ENCODE measurements at regions not wholly inside any gene's neighbourhood (a gene's known extent, or its start where the extent isn't known, plus 50 kb on each side); places are given as distances from the start of the nearest gene placed in this dataset.

GRCh38 chr4:166172619-166173018 is 299.6 kb downstream of the TLL1 start:
- BruUV-seq (replicated peaks) = no TSS peak
- CTCF ChIA-PET = no interaction called here
- intact Hi-C loops (cut with micrococcal nuclease; ENCODE audit: unreplicated experiment) = no loop called here
- H3K27ac Mint-ChIP-seq (ENCODE audit: unreplicated experiment) = no peak overlapping the region
- no peaks in the 10 kb centered on the region for H3K36me3 Mint-ChIP-seq (ENCODE audit: insufficient read depth, unreplicated experiment)
- no peak overlapping the region for H3K4me3 Mint-ChIP-seq (ENCODE audit: low read depth, unreplicated experiment)
- no peaks in the 10 kb centered on the region for H3K9me3 Mint-ChIP-seq (ENCODE audit: low read depth, unreplicated experiment)
- H3K27me3 Mint-ChIP-seq (ENCODE audit: unreplicated experiment) = no peaks in the 10 kb centered on the region
- peaks cover 5% of the 10 kb centered on the region for H3K4me1 Mint-ChIP-seq (ENCODE audit: low read depth, unreplicated experiment)
- no peak for DNase-seq
- TF ChIP-seq, protein P1, sequence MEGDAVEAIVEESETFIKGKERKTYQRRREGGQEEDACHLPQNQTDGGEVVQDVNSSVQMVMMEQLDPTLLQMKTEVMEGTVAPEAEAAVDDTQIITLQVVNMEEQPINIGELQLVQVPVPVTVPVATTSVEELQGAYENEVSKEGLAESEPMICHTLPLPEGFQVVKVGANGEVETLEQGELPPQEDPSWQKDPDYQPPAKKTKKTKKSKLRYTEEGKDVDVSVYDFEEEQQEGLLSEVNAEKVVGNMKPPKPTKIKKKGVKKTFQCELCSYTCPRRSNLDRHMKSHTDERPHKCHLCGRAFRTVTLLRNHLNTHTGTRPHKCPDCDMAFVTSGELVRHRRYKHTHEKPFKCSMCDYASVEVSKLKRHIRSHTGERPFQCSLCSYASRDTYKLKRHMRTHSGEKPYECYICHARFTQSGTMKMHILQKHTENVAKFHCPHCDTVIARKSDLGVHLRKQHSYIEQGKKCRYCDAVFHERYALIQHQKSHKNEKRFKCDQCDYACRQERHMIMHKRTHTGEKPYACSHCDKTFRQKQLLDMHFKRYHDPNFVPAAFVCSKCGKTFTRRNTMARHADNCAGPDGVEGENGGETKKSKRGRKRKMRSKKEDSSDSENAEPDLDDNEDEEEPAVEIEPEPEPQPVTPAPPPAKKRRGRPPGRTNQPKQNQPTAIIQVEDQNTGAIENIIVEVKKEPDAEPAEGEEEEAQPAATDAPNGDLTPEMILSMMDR (IDR thresholded peaks at IDR 0.05; ENCODE audit: unreplicated experiment) = no peak

- no peaks in the 10 kb centered on the region for H3K36me3 Mint-ChIP-seq (ENCODE audit: insufficient read depth, unreplicated experiment)
- no TSS peak for BruUV-seq (replicated peaks)
These were observed 301.9 kb downstream of the TLL1 start for GRCh38 chr4:166174717-166175490.

GRCh38 chr4:166182145-166182544 is 309.1 kb downstream of the TLL1 start:
- intact Hi-C loops (cut with micrococcal nuclease; ENCODE audit: unreplicated experiment) = no loop called here
- peaks cover 8% of the 10 kb centered on the region for H3K9me3 Mint-ChIP-seq (ENCODE audit: low read depth, unreplicated experiment)
- H3K36me3 Mint-ChIP-seq (ENCODE audit: insufficient read depth, unreplicated experiment) = no peaks in the 10 kb centered on the region
- no peak overlapping the region for H3K4me3 Mint-ChIP-seq (ENCODE audit: low read depth, unreplicated experiment)
- H3K27ac Mint-ChIP-seq (ENCODE audit: unreplicated experiment) = no peak overlapping the region
- CTCF ChIA-PET = no interaction called here
- BruUV-seq (replicated peaks) = no TSS peak
- no peaks in the 10 kb centered on the region for H3K4me1 Mint-ChIP-seq (ENCODE audit: low read depth, unreplicated experiment)
- TF ChIP-seq, protein P1 (IDR thresholded peaks at IDR 0.05; ENCODE audit: unreplicated experiment) = no peak
- H3K27me3 Mint-ChIP-seq (ENCODE audit: unreplicated experiment) = no peaks in the 10 kb centered on the region
- no peak for DNase-seq

More at GRCh38 chr4:166174717-166175490, 301.9 kb downstream of the TLL1 start:
- TF ChIP-seq, protein P1 (IDR thresholded peaks at IDR 0.05; ENCODE audit: unreplicated experiment) = no peak
- H3K27me3 Mint-ChIP-seq (ENCODE audit: unreplicated experiment) = no peaks in the 10 kb centered on the region
- CTCF ChIA-PET = no interaction called here
- DNase-seq = no peak
- intact Hi-C loops (cut with micrococcal nuclease; ENCODE audit: unreplicated experiment) = no loop called here
- peaks cover 5% of the 10 kb centered on the region for H3K4me1 Mint-ChIP-seq (ENCODE audit: low read depth, unreplicated experiment)
- no peak overlapping the region for H3K4me3 Mint-ChIP-seq (ENCODE audit: low read depth, unreplicated experiment)
- no peaks in the 10 kb centered on the region for H3K9me3 Mint-ChIP-seq (ENCODE audit: low read depth, unreplicated experiment)
- H3K27ac Mint-ChIP-seq (ENCODE audit: unreplicated experiment) = no peak overlapping the region

DNA sequence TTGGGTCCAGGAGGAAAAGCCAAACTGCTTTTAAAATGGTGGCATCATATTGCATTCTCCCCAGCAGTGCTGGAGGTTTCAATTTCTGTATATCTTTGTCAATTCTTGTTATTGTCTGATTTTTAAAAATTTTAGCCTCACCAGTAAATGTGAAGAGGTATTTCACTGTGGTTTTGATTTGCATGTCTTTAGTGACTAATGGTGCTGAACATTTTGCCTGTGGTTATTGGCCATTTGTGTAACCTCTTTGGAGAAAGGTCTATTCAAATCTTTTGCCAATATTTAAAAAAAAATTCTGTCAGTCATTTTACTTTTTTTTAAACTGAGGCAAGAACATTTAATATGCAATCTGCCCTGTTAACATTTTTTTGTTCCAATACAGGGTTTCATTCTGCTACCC is 322.1 kb downstream of the TLL1 start:
- no peak for DNase-seq
- Mint-ChIP-seq H3K9me3 (ENCODE audit: low read depth, unreplicated experiment) (peaks cover 4% of the 10 kb centered on the region), H3K27me3 (ENCODE audit: unreplicated experiment) (no peaks in the 10 kb centered on the region), H3K36me3 (ENCODE audit: insufficient read depth, unreplicated experiment) (no peaks in the 10 kb centered on the region), H3K4me1 (ENCODE audit: low read depth, unreplicated experiment) (no peaks in the 10 kb centered on the region), H3K27ac (ENCODE audit: unreplicated experiment) (no peak overlapping the region), H3K4me3 (ENCODE audit: low read depth, unreplicated experiment) (no peak overlapping the region)
- TF ChIP-seq, protein P1 (IDR thresholded peaks at IDR 0.05; ENCODE audit: unreplicated experiment) = no peak
- intact Hi-C loops (cut with micrococcal nuclease; ENCODE audit: unreplicated experiment) = no loop called here
- CTCF ChIA-PET = no interaction called here
- BruUV-seq (replicated peaks) = no TSS peak

Measured in Calu3 (cell line).